GM19240 (cell line): ENCODE measurements at regions not wholly inside any gene's neighbourhood (a gene's known extent, or its start where the extent isn't known, plus 50 kb on each side); places are given as distances from the start of the nearest gene placed in this dataset.

Source experiments
- DNase-seq: peaks from one replicate; pipeline ENCODE4 v3.0.0; 2011; ENCODE audit warnings: low spot score; ENCODE audit not compliant: insufficient read length

DNA sequence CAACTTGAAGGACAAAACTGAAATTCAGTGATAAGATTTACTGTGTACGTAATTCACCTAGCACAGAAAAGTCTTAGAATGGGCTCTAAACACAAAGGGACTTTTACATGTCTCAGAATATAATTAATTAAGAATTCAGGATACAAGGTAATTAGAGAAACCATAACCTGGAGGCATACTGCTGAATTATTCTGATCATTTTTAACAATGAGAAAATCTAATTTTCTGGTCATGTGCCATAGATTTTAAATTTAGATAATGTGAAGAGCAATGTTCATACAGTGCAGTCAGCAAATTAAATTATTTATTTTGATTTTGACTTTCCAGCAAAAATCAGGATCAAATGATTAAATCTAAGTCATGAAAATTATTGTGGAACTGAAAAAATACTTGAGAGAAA lies 67.0 kb upstream of the MTNR1B start:
- DNase-seq = no peak

DNA sequence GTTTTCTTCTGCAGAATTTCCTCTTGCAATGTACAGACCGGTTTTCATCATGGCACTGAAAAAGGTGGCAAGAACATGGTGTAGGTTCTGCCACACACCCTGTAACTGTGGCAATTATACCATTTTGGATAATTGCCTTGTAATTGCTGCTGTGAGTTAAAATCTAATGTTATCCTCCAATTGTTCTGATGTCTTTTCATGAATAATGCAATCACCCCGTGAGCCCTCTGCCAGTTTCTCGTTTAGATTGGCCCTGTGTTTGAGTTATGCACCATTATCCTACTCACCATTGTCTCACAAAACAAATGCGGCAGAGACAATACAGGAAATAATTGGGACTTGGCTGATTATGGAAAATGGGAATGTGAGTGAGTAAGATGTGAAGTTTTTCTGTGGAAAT lies 61.8 kb upstream of the MTNR1B start:
- DNase-seq = no peak

DNA sequence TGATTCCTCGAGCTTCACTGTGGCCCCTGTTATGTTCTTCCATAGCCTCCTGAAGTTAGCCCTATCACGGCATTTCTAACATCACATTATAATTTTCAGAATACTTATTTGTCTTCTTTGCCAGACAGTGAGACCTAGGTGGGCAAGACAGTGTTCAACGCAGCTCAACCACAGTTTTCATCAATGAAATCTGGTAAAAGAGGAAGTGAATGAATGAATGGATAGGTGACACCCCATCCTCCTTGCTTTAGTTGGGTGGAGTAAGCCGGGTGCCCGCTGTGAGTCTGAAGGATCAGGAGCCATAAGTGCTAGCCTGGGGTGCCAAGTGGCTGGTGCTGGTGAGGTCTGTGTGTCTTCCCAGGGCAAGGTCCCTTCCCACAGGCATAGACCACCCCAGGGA lies 60.2 kb upstream of the MTNR1B start:
- DNase-seq = no peak

DNA sequence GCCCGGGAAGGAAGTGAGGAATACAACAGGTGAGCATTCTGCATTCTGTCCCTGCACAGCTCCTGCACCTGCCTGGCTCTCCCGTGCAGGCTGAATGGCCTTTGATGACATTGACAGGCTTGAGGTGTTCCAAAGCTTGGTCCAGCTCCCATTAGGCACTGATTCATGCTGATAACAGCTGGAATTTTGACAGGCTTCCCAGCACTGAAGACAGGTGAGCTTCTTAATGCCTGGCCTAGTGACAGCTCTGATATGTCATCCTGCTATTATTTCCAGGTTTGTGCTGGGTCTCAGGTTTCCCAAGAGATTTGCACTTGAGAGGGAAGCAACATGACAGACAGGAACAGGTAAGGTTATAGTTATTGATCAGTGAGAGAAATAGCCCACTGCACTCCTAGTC lies 58.0 kb upstream of the MTNR1B start:
- DNase-seq = no peak

DNA sequence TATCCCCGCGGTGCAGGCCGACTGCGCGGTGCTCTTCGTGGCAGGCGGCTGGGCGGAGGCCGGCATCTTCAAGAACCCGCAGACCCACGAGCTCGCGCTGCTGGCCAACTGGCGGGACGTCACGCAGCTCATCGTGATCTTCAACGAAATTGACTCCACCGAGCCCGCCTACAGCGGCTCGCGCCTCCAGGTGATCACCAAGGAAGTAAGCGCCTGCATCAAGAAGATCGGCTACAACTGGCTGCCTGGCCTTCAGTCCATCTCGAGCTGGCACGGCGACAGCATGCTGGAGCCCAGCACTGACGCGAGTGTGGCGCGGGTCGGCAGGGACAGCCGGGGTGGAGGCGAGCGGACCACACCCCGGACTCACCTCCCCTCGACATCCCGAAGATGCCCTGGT lies 53.9 kb upstream of the MTNR1B start:
- no peak for DNase-seq

DNA sequence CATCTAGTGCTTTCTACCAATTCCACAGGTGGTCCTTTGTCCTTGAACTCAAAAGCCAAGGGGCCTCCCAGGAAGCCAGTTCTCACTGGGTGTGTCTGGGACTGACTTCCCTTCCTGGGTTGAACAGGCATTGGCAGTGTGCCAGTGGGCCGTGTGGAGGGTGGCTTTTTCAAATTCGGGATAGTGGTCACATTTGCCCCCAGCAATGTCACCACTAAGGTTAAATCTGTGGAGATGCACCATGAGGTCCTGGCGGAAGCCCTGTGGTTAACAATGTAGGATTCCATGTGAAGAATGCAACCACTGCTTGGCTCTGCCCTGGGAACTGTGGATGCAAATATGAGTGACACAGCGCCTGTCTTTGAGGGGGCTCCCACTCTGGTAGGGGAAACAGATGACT lies 53.2 kb upstream of the MTNR1B start:
- DNase-seq = no peak

DNA sequence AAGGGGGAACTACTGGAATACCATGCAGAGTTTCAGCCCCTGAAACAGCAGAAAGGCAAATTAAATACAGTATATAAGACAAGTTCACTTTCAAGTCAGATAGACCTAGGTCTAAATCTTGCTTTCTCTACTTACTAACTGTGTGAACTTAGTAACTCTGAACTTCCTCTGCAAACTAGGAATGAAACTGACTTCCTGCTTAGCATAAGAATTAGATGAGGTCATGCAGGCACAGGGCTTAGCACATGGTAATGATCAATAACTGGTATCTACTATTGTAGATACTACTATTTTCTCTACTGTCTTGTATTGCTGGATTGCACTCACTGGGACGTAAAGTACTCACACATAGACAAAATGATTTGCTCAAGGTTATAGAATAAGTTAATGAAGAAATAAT lies 51.5 kb upstream of the MTNR1B start:
- DNase-seq = no peak

DNA sequence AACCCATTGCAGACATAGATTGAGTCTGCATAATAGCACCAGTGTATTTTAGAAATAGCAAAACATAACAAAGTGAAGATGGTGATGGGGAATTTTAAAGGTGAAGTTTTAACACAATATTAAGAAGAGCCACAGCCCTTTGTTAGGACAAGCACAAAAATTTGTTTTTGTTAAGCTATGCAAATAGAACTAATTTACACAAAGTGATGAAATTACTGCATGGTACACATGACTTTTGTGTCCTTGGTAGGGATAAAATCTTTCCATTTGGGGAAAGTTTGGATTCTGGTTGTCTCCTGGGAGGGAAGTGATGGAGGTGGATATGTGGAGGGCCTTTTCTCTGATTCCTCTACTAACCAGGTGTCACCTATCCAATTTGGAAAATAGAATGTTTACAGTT lies 50.4 kb upstream of the MTNR1B start:
- DNase-seq = no peak
